Calu3 (cell line): ENCODE measurements at regions not wholly inside any gene's neighbourhood (a gene's known extent, or its start where the extent isn't known, plus 50 kb on each side); places are given as distances from the start of the nearest gene placed in this dataset.

Experiments used
- BruUV-seq: library from RNA; stranded (reverse); fragments of 400-500 nt; replicated peaks from 2 replicates; lab custom pipeline; 2021; lab: Mats Ljungman, UMichigan
- CTCF ChIA-PET: fragments of 300-600 bp; sonication (Branson Sonifier 250); formaldehyde crosslinking; loops from one replicate; lab custom pipeline; 2022; ENCODE audit warnings: antibody characterized with exemption; lab: Charles Lee
- DNase-seq: peaks from one replicate; pipeline ENCODE4 v3.0.0; 2022
- H3K27ac Mint-ChIP-seq: one replicate; pipeline ENCODE4 v1.8.0; 2022; ENCODE audit warnings: mixed read lengths; ENCODE audit not compliant: unreplicated experiment
- H3K27me3 Mint-ChIP-seq: one replicate; pipeline ENCODE4 v1.8.0; 2022; ENCODE audit warnings: mixed read lengths; ENCODE audit not compliant: unreplicated experiment
- H3K36me3 Mint-ChIP-seq: one replicate; pipeline ENCODE4 v1.8.0; 2022; ENCODE audit warnings: mild to moderate bottlenecking, moderate library complexity, mixed read lengths; ENCODE audit not compliant: insufficient read depth, unreplicated experiment
- H3K4me1 Mint-ChIP-seq: one replicate; pipeline ENCODE4 v1.8.0; 2022; ENCODE audit warnings: mild to moderate bottlenecking, low read depth, mixed read lengths; ENCODE audit not compliant: unreplicated experiment
- H3K4me3 Mint-ChIP-seq: one replicate; pipeline ENCODE4 v1.8.0; 2022; ENCODE audit warnings: mild to moderate bottlenecking, low read depth, moderate library complexity, mixed read lengths; ENCODE audit not compliant: unreplicated experiment
- H3K9me3 Mint-ChIP-seq: one replicate; pipeline ENCODE4 v1.8.0; 2022; ENCODE audit warnings: low read depth, mixed read lengths; ENCODE audit not compliant: unreplicated experiment
- CTCF ChIP-seq: fragments of 200-600 bp; IDR thresholded peaks from one replicate; pipeline ENCODE4 v1.8.0; 2022; ENCODE audit warnings: antibody characterized with exemption; ENCODE audit not compliant: unreplicated experiment
- intact Hi-C: fragments of 100-400 bp; cut with micrococcal nuclease; formaldehyde crosslinking; loops from one replicate; pipeline ENCODE4 v1.10.0; 2022; ENCODE audit not compliant: unreplicated experiment

GRCh38 chr11:106446955-106447354 lies 369.5 kb downstream of the AASDHPPT start:
- CTCF ChIA-PET, result no interaction called here
- DNase-seq, result no peak
- intact Hi-C loops, result no loop called here
- Mint-ChIP-seq H3K9me3 (peaks cover 3% of the 10 kb centered on the region), H3K4me1 (no peaks in the 10 kb centered on the region), H3K4me3 (no peak overlapping the region), H3K27me3 (no peaks in the 10 kb centered on the region), H3K27ac (no peak overlapping the region), H3K36me3 (no peaks in the 10 kb centered on the region)
- no TSS peak for BruUV-seq
- TF ChIP-seq CTCF, result no peak

GRCh38 chr11:106447631-106448191 lies 370.2 kb downstream of the AASDHPPT start:
- Mint-ChIP-seq H3K27me3 (no peaks in the 10 kb centered on the region), H3K4me3 (no peak overlapping the region), H3K9me3 (peaks cover 3% of the 10 kb centered on the region), H3K4me1 (no peaks in the 10 kb centered on the region), H3K27ac (no peak overlapping the region), H3K36me3 (no peaks in the 10 kb centered on the region)
- BruUV-seq, result no TSS peak
- CTCF ChIA-PET, result no interaction called here
- intact Hi-C loops, result no loop called here
- DNase-seq, result no peak
- TF ChIP-seq CTCF, result no peak

GRCh38 chr11:106449763-106450162 lies 372.3 kb downstream of the AASDHPPT start:
- H3K27me3 Mint-ChIP-seq, result no peaks in the 10 kb centered on the region
- peaks cover 6% of the 10 kb centered on the region for H3K9me3 Mint-ChIP-seq
- H3K4me1 Mint-ChIP-seq, result no peaks in the 10 kb centered on the region
- no peak overlapping the region for H3K27ac Mint-ChIP-seq
- H3K4me3 Mint-ChIP-seq, result no peak overlapping the region
- no peak for DNase-seq
- CTCF ChIA-PET, result no interaction called here
- no TSS peak for BruUV-seq
- H3K36me3 Mint-ChIP-seq, result no peaks in the 10 kb centered on the region
- TF ChIP-seq CTCF, result no peak
- intact Hi-C loops, result no loop called here

- H3K27ac Mint-ChIP-seq, result no peak overlapping the region
Observed at GRCh38 chr11:106451228-106451922, 373.9 kb downstream of the AASDHPPT start.

More at GRCh38 chr11:106451228-106451922, 373.9 kb downstream of the AASDHPPT start:
- Mint-ChIP-seq H3K36me3 (no peaks in the 10 kb centered on the region), H3K9me3 (peaks cover 6% of the 10 kb centered on the region), H3K4me1 (no peaks in the 10 kb centered on the region), H3K27me3 (no peaks in the 10 kb centered on the region), H3K4me3 (no peak overlapping the region)
- CTCF ChIA-PET, result no interaction called here
- no TSS peak for BruUV-seq
- intact Hi-C loops, result no loop called here
- TF ChIP-seq CTCF, result no peak
- no peak for DNase-seq
